HepG2 (cell line): ENCODE measurements at regions not wholly inside any gene's neighbourhood (a gene's known extent, or its start where the extent isn't known, plus 50 kb on each side); places are given as distances from the start of the nearest gene placed in this dataset.

Experiments used
- ATAC-seq: fragments of 200-7000 bp; cut with Tn5 transposase; 3 replicates; pipeline ENCODE4 v1.9.1; 2020; ENCODE audit warnings: mild to moderate bottlenecking, moderate library complexity
- BruUV-seq: library from RNA; stranded (reverse); fragments of 400-500 nt; replicated peaks from 2 replicates; lab custom pipeline; 2021; lab: Mats Ljungman, UMichigan
- CTCF ChIA-PET: fragments of 300-600 bp; formaldehyde crosslinking; extraction: SDS; loops from one replicate; lab custom pipeline; 2021; ENCODE audit warnings: low total read pairs, inconsistent platforms, low intra/inter-chr PET ratio; lab: Yijun Ruan, JAX
- POLR2A ChIA-PET: fragments of 350-600 bp; sonication (Branson Sonifier 250); formaldehyde crosslinking; loops from one replicate; lab custom pipeline; 2020; ENCODE audit warnings: antibody characterized with exemption, inconsistent platforms; lab: Yijun Ruan, JAX
- DNase-seq: peaks from one replicate; pipeline ENCODE4 v3.0.0-alpha.2; 2015; ENCODE audit warnings: low spot score
- FAIRE-seq: peaks from 3 replicates; lab custom pipeline; 2011; peaks lifted over from hg19 to GRCh38; lab: Jason Lieb, UNC
- H2AFZ ChIP-seq: one replicate; pipeline ENCODE4 v1.6.1; 2011; ENCODE audit warnings: low read length, inconsistent platforms
- H3K27ac ChIP-seq: fragments of 300-600 bp; 3 replicates; pipeline ENCODE4 v1.8.0; 2011; ENCODE audit warnings: mixed run types, mild to moderate bottlenecking, mixed read lengths, low read length, inconsistent platforms; ENCODE audit not compliant: insufficient read depth; ENCODE audit errors: extremely low read length
- H3K27me3 ChIP-seq, 2 experiments: fragments of 200-600 bp in 1 of 2; 2 replicates in 1 of 2; 3 replicates in 1 of 2; pipeline versions ENCODE4 v1.6.0 to v1.8.0; 2011; ENCODE audit warnings: low read length in 2 of 2, mild to moderate bottlenecking in 2 of 2, moderate library complexity in 2 of 2, inconsistent platforms in 1 of 2; ENCODE audit not compliant: insufficient read depth in 2 of 2, control insufficient read depth in 1 of 2
- H3K36me3 ChIP-seq, 2 experiments: fragments of 200-600 bp in 1 of 2; replicated peaks in 1 of 2; 2 replicates in 1 of 2; 3 replicates in 1 of 2; pipeline versions ENCODE4 v1.5.1 to v1.8.0; 2011; ENCODE audit warnings: low read length in 2 of 2, inconsistent platforms in 1 of 2; ENCODE audit not compliant: insufficient read depth in 2 of 2, control insufficient read depth in 1 of 2
- H3K4me1 ChIP-seq: 2 replicates; pipeline ENCODE4 v1.5.1; 2012; ENCODE audit warnings: low read length, inconsistent platforms; ENCODE audit not compliant: insufficient read depth
- H3K4me2 ChIP-seq: 2 replicates; pipeline ENCODE4 v1.6.0; 2011; ENCODE audit warnings: low read depth, low read length, inconsistent platforms
- H3K4me3 ChIP-seq, 3 experiments: fragments of 200-600 bp in 1 of 3; sonication (generic), shearing (Covaris generic) in 1 of 3; replicated peaks in 1 of 3; 2 replicates each; pipeline ENCODE4 v1.5.1; 2011 to 2016; ENCODE audit warnings: low read length in 3 of 3, inconsistent platforms in 2 of 3, low read depth in 2 of 3, mild to moderate bottlenecking in 2 of 3, control low read depth in 1 of 3, mixed read lengths in 1 of 3; ENCODE audit not compliant: insufficient read depth in 1 of 3
- H3K79me2 ChIP-seq: one replicate; pipeline ENCODE4 v1.6.1; 2011; ENCODE audit warnings: low read length, inconsistent platforms; ENCODE audit not compliant: insufficient read depth
- H3K9ac ChIP-seq: 2 replicates; pipeline ENCODE4 v1.6.0; 2011; ENCODE audit warnings: mild to moderate bottlenecking, low read depth, low read length, inconsistent platforms; ENCODE audit not compliant: insufficient read depth
- H3K9me3 ChIP-seq: 2 replicates; pipeline ENCODE4 v1.5.1; 2012; ENCODE audit warnings: mild to moderate bottlenecking, low read length
- H4K20me1 ChIP-seq: 2 replicates; pipeline ENCODE4 v1.6.0; 2011; ENCODE audit warnings: inconsistent platforms, mild to moderate bottlenecking, low read length, moderate library complexity; ENCODE audit not compliant: insufficient read depth
- CHD2 ChIP-seq: IDR thresholded peaks from 2 replicates; pipeline ENCODE4 v1.6.1; 2011; ENCODE audit warnings: low read depth, low read length, improper control_type of control experiment
- EED ChIP-seq: sonication (generic); formaldehyde crosslinking; IDR thresholded peaks from 2 replicates; pipeline ENCODE4 v1.5.0; 2020; ENCODE audit warnings: mild to moderate bottlenecking, missing genetic modification reagents
- JUND ChIP-seq: sonication (generic); formaldehyde crosslinking; IDR thresholded peaks from 2 replicates; pipeline ENCODE4 v1.8.0; 2022; ENCODE audit warnings: mild to moderate bottlenecking, missing genetic modification reagents
- KAT2B ChIP-seq: fragments of 150-350 bp; IDR thresholded peaks from 2 replicates; pipeline ENCODE4 v1.6.1; 2014; ENCODE audit warnings: low read depth, low read length, borderline replicate concordance
- MXI1 ChIP-seq: IDR thresholded peaks from 3 replicates; pipeline ENCODE4 v1.6.1; 2012; ENCODE audit warnings: low read depth, low read length, inconsistent platforms, borderline replicate concordance
- PCBP2 ChIP-seq: fragments of 200-400 bp; formaldehyde crosslinking; optimal IDR thresholded peaks from 2 replicates; pipeline ENCODE3; 2018; ENCODE audit warnings: low read length, low read depth; ENCODE audit not compliant: poor library complexity, severe bottlenecking
- PHB2 ChIP-seq: fragments of 450-650 bp; IDR thresholded peaks from 2 replicates; pipeline ENCODE4 v1.6.1; 2018; ENCODE audit not compliant: partially characterized antibody
- WGBS: methylation state at CpG from one replicate; pipeline ENCODE4 v1.1.6; 2017; ENCODE audit warnings: low lambda C conversion rate; 5-methylcytosine and 5-hydroxymethylcytosine counted together
- in situ Hi-C: cut with HindIII; loops from 2 replicates; pipeline ENCODE4 v1.10.0; 2017; ENCODE audit warnings: low pct_unique_long_range_greater_than_20kb; ENCODE audit not compliant: extremely low pct_ligation_motif_present
- intact Hi-C: fragments of 100-400 bp; cut with micrococcal nuclease; formaldehyde crosslinking; loops from one replicate; pipeline ENCODE4 v1.10.0; 2022; ENCODE audit not compliant: unreplicated experiment
- TF ChIP-seq, protein P1 (sequence below): IDR thresholded peaks from 2 replicates; pipeline ENCODE4 v1.6.1; 2012; ENCODE audit warnings: low read length, improper control_type of control experiment
- TF ChIP-seq, protein P2 (sequence below): sonication (generic); formaldehyde crosslinking; IDR thresholded peaks from 2 replicates; pipeline ENCODE4 v1.9.0; 2021; ENCODE audit warnings: missing genetic modification reagents, mild to moderate bottlenecking, borderline replicate concordance
- TF ChIP-seq, protein P3 (sequence below): sonication (generic); formaldehyde crosslinking; IDR thresholded peaks from 2 replicates; pipeline ENCODE4 v1.4.0; 2020; ENCODE audit warnings: mild to moderate bottlenecking, missing genetic modification reagents
- TF ChIP-seq, protein P4 (sequence below): sonication (generic); formaldehyde crosslinking; IDR thresholded peaks from 2 replicates; pipeline ENCODE4 v1.4.0; 2020; ENCODE audit warnings: low read depth, missing genetic modification reagents

GRCh38 chr11:122199661-122200060, 83.6 kb upstream of the BLID start (continued):
- TF ChIP-seq CHD2 (no peak), PCBP2 (no peak)
- TF ChIP-seq, protein P1, sequence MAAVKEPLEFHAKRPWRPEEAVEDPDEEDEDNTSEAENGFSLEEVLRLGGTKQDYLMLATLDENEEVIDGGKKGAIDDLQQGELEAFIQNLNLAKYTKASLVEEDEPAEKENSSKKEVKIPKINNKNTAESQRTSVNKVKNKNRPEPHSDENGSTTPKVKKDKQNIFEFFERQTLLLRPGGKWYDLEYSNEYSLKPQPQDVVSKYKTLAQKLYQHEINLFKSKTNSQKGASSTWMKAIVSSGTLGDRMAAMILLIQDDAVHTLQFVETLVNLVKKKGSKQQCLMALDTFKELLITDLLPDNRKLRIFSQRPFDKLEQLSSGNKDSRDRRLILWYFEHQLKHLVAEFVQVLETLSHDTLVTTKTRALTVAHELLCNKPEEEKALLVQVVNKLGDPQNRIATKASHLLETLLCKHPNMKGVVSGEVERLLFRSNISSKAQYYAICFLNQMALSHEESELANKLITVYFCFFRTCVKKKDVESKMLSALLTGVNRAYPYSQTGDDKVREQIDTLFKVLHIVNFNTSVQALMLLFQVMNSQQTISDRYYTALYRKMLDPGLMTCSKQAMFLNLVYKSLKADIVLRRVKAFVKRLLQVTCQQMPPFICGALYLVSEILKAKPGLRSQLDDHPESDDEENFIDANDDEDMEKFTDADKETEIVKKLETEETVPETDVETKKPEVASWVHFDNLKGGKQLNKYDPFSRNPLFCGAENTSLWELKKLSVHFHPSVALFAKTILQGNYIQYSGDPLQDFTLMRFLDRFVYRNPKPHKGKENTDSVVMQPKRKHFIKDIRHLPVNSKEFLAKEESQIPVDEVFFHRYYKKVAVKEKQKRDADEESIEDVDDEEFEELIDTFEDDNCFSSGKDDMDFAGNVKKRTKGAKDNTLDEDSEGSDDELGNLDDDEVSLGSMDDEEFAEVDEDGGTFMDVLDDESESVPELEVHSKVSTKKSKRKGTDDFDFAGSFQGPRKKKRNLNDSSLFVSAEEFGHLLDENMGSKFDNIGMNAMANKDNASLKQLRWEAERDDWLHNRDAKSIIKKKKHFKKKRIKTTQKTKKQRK, result no peak
- TF ChIP-seq, protein P2, sequence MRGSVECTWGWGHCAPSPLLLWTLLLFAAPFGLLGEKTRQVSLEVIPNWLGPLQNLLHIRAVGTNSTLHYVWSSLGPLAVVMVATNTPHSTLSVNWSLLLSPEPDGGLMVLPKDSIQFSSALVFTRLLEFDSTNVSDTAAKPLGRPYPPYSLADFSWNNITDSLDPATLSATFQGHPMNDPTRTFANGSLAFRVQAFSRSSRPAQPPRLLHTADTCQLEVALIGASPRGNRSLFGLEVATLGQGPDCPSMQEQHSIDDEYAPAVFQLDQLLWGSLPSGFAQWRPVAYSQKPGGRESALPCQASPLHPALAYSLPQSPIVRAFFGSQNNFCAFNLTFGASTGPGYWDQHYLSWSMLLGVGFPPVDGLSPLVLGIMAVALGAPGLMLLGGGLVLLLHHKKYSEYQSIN (CRISPR knock-in tag), result no peak

DNA sequence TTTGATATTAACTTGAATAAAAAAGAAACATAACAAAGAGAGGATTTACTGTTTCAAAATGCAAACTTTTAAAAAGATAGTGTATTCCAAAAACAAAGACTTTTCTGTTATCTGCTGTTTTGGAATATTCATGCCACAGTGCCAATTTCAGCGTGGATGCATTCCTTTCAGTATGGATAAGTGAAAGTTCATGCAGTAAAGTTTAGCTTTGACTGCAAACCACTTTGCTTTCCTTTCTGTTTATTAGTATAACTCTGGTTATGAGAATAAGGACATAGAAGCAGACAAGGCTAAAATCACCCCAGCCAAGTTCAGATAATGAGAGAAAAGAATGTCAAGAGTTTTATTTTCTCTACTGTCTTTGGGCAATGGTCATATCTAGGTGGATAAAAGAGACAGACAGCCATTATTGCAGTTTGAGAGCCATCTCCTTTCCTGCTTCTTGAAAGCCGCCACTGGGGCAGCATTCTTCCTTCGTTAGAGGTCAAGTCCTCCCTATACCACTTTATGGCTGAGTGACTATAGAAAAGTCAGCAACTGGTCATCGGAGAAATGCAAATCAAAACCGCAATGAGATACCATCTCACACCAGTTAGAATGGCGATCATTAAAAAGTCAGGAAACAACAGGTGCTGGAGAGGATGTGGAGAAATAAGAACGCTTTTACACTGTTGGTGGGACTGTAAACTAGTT, 82.4 kb upstream of the BLID start:
- ATAC-seq (no peak), FAIRE-seq (no peak), DNase-seq (no peak)
- ChIA-PET CTCF (no interaction called here), POLR2A (no interaction called here)
- no TSS peak for BruUV-seq
- H3K27me3 ChIP-seq, result no peaks in the 10 kb centered on the region
- no peaks in the 10 kb centered on the region for H3K79me2 ChIP-seq
- H3K36me3 ChIP-seq, result no peaks in the 10 kb centered on the region
- intact Hi-C loops (no loop called here), in situ Hi-C loops (no loop called here)
- H2AFZ ChIP-seq, result no peak overlapping the region
- H4K20me1 ChIP-seq, result no peaks in the 10 kb centered on the region
- peaks cover 19% of the 10 kb centered on the region for H3K4me1 ChIP-seq
- WGBS, result 82% methylated on average over 7 of the region's 7 CpGs
- H3K4me3 ChIP-seq, result no peak overlapping the region
- no peak overlapping the region for H3K4me2 ChIP-seq
- no peak overlapping the region for H3K9ac ChIP-seq
- H3K9me3 ChIP-seq, result no peaks in the 10 kb centered on the region
- no peak overlapping the region for H3K27ac ChIP-seq
- TF ChIP-seq EED (CRISPR knock-in tag), result no peak
- TF ChIP-seq, protein P3, sequence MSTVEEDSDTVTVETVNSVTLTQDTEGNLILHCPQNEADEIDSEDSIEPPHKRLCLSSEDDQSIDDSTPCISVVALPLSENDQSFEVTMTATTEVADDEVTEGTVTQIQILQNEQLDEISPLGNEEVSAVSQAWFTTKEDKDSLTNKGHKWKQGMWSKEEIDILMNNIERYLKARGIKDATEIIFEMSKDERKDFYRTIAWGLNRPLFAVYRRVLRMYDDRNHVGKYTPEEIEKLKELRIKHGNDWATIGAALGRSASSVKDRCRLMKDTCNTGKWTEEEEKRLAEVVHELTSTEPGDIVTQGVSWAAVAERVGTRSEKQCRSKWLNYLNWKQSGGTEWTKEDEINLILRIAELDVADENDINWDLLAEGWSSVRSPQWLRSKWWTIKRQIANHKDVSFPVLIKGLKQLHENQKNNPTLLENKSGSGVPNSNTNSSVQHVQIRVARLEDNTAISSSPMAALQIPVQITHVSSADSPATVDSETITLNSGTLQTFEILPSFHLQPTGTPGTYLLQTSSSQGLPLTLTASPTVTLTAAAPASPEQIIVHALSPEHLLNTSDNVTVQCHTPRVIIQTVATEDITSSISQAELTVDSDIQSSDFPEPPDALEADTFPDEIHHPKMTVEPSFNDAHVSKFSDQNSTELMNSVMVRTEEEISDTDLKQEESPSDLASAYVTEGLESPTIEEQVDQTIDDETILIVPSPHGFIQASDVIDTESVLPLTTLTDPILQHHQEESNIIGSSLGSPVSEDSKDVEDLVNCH (CRISPR knock-in tag), result no peak
- TF ChIP-seq PHB2, result no peak
- no peak for TF ChIP-seq MXI1
- no peak for TF ChIP-seq JUND
- TF ChIP-seq, protein P4, sequence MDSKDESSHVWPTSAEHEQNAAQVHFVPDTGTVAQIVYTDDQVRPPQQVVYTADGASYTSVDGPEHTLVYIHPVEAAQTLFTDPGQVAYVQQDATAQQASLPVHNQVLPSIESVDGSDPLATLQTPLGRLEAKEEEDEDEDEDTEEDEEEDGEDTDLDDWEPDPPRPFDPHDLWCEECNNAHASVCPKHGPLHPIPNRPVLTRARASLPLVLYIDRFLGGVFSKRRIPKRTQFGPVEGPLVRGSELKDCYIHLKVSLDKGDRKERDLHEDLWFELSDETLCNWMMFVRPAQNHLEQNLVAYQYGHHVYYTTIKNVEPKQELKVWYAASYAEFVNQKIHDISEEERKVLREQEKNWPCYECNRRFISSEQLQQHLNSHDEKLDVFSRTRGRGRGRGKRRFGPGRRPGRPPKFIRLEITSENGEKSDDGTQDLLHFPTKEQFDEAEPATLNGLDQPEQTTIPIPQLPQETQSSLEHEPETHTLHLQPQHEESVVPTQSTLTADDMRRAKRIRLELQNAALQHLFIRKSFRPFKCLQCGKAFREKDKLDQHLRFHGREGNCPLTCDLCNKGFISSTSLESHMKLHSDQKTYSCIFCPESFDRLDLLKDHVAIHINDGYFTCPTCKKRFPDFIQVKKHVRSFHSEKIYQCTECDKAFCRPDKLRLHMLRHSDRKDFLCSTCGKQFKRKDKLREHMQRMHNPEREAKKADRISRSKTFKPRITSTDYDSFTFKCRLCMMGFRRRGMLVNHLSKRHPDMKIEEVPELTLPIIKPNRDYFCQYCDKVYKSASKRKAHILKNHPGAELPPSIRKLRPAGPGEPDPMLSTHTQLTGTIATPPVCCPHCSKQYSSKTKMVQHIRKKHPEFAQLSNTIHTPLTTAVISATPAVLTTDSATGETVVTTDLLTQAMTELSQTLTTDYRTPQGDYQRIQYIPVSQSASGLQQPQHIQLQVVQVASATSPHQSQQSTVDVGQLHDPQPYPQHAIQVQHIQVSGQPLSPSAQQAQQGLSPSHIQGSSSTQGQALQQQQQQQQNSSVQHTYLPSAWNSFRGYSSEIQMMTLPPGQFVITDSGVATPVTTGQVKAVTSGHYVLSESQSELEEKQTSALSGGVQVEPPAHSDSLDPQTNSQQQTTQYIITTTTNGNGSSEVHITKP, result no peak
- TF ChIP-seq KAT2B, result no peak
